IPS DF 6.9 (cell line): ENCODE measurements at regions not wholly inside any gene's neighbourhood (a gene's known extent, or its start where the extent isn't known, plus 50 kb on each side); places are given as distances from the start of the nearest gene placed in this dataset.

Experiments
- DNase-seq: peaks from one replicate; pipeline ENCODE4 v3.0.0-alpha.2; 2013; ENCODE audit warnings: low read depth, low spot score
- H3K27ac ChIP-seq: one replicate; pipeline ENCODE4 v1.5.1; 2013; ENCODE audit warnings: low read length, control low read depth
- H3K27me3 ChIP-seq: 2 replicates; pipeline ENCODE4 v1.6.1; 2013; ENCODE audit warnings: mild to moderate bottlenecking, low read length; ENCODE audit not compliant: control insufficient read depth, insufficient read depth
- H3K36me3 ChIP-seq: 2 replicates; pipeline ENCODE4 v1.6.1; 2013; ENCODE audit warnings: low read length; ENCODE audit not compliant: control insufficient read depth, insufficient read depth
- H3K4me1 ChIP-seq: 2 replicates; pipeline ENCODE4 v1.6.1; 2013; ENCODE audit warnings: low read length; ENCODE audit not compliant: control insufficient read depth, insufficient read depth
- H3K4me3 ChIP-seq: 2 replicates; pipeline ENCODE4 v1.5.1; 2013; ENCODE audit warnings: mild to moderate bottlenecking, low read length
- H3K9me3 ChIP-seq: 2 replicates; pipeline ENCODE4 v1.6.1; 2013; ENCODE audit warnings: low read length, inconsistent platforms; ENCODE audit not compliant: control insufficient read depth, insufficient read depth
- WGBS: extraction: QIAGEN DNeasy Blood & Tissue Kit; methylation state at CpG from one replicate; pipeline ENCODE4 v1.1.7; 2013; ENCODE audit warnings: mixed read lengths, missing lambda C conversion rate; ENCODE audit not compliant: insufficient read length, insufficient coverage; 5-methylcytosine and 5-hydroxymethylcytosine counted together

DNA sequence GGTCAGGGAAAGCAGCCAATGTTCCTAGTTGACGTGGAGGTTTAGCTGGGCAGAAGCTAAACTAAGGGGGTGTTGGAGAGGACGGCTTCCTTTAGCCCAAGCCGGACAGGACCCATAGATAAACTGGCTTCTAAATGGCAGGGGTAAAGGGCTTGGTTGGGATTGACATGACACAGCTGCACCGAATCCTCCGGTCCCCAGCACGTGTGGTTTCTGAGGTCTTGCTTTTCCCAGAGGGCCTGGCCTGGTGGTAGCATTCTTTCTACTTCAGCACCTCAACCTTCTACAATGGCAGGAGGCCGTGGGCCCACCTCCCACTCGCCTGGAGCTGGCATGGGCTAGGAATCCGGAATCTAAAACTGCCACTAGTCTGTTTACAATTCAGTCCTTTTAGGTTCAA lies 163.0 kb downstream of the FGF9 start:
- Histone ChIP-seq H3K27me3 (no peaks in the 10 kb centered on the region), H3K27ac (no peak overlapping the region), H3K4me1 (no peaks in the 10 kb centered on the region; the same call in 1 of the 2 replicates), H3K36me3 (no peaks in the 10 kb centered on the region), H3K9me3 (no peaks in the 10 kb centered on the region), H3K4me3 (no peak overlapping the region)
- DNase-seq = no peak
- WGBS = no CpG with 5 or more reads among the region's 9 CpGs

GRCh38 chr13:21834521-21834920 lies 163.6 kb downstream of the FGF9 start:
- WGBS = no CpG with 5 or more reads among the region's 6 CpGs
- no peak overlapping the region for H3K4me3 ChIP-seq
- no peak for DNase-seq

DNA sequence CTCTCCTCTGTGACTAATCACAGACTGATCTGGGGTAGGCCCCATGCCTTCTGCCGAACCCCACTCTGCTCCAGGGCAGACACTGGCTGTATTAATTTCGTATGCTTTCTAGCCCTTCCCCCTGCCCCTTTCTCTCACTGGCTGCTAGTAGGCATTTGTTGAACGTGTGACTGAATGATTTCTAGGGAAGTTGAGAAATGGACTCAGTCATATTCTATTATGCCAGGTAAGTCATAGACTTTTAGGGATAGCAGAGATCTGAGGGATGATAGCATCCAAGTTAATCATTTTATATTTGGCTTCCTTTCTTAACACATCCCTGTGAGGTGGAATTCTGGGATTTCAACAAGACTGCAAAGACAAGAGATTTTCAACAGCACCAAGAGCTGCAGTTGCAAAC lies 166.4 kb downstream of the FGF9 start:
- WGBS = no CpG with 5 or more reads among the region's 3 CpGs
- H3K9me3 ChIP-seq = no peaks in the 10 kb centered on the region
- no peaks in the 10 kb centered on the region for H3K27me3 ChIP-seq
- no peak overlapping the region for H3K4me3 ChIP-seq
- H3K36me3 ChIP-seq = no peaks in the 10 kb centered on the region
- no peak overlapping the region for H3K27ac ChIP-seq
- DNase-seq = no peak
- H3K4me1 ChIP-seq = no peaks in the 10 kb centered on the region; the same call in 1 of the 2 replicates

More at GRCh38 chr13:21834521-21834920, 163.6 kb downstream of the FGF9 start:
- Histone ChIP-seq H3K9me3 (no peaks in the 10 kb centered on the region), H3K27me3 (no peaks in the 10 kb centered on the region), H3K4me1 (no peaks in the 10 kb centered on the region; the same call in 1 of the 2 replicates), H3K27ac (no peak overlapping the region), H3K36me3 (no peaks in the 10 kb centered on the region)

DNA sequence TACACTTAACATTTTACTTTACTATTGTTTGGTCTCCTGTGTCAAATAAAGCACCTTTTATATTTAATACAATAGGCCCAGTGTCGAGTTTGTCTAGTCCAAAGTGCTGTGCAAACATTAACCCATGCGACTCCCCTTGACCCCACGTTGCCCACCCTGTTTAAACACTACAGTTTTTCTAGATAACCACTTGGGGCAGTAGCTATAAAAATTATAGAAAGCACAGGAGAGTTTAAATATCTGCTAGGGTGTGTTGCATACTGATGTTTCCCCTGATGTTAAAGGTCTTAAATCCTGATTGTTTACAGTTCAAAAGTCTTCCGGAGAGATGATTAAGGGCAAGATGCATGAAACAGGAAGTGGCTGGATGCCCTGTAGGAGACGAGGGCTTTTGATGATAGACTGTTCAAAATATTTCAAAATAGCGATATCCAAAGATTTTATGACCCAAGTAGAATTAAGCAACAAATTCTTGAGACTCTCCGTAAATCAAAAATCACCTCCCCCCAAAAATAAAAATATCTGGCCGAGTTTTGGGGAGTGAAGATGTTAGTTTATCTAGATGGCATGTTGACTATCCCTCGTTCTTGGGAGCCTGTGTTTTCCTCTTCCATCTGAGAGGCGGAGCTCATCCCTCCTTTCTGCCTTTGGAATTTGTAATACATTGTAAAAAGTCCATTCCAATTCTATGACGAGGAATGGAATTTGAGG lies 167.1 kb downstream of the FGF9 start:
- Histone ChIP-seq H3K4me1 (no peaks in the 10 kb centered on the region; the same call in 1 of the 2 replicates), H3K36me3 (no peaks in the 10 kb centered on the region), H3K4me3 (no peak overlapping the region), H3K27me3 (no peaks in the 10 kb centered on the region), H3K9me3 (no peaks in the 10 kb centered on the region), H3K27ac (no peak overlapping the region)
- WGBS = no CpG with 5 or more reads among the region's 11 CpGs
- DNase-seq = no peak

- Histone ChIP-seq H3K9me3 (no peaks in the 10 kb centered on the region), H3K27ac (no peak overlapping the region), H3K4me3 (no peak overlapping the region), H3K36me3 (no peaks in the 10 kb centered on the region), H3K4me1 (no peaks in the 10 kb centered on the region), H3K27me3 (no peaks in the 10 kb centered on the region)
- no CpG with 5 or more reads among the region's 4 CpGs for WGBS
- no peak for DNase-seq
Observed at GRCh38 chr13:21846605-21847004, 175.7 kb downstream of the FGF9 start.

- no peaks in the 10 kb centered on the region for H3K4me1 ChIP-seq
- no peak overlapping the region for H3K27ac ChIP-seq
- H3K27me3 ChIP-seq = no peaks in the 10 kb centered on the region
- no peaks in the 10 kb centered on the region for H3K9me3 ChIP-seq
- no peaks in the 10 kb centered on the region for H3K36me3 ChIP-seq
- no peak for DNase-seq
- H3K4me3 ChIP-seq = no peak overlapping the region
- no CpG with 5 or more reads among the region's 2 CpGs for WGBS
Observed at GRCh38 chr13:21849323-21849722, 178.4 kb downstream of the FGF9 start.

DNA sequence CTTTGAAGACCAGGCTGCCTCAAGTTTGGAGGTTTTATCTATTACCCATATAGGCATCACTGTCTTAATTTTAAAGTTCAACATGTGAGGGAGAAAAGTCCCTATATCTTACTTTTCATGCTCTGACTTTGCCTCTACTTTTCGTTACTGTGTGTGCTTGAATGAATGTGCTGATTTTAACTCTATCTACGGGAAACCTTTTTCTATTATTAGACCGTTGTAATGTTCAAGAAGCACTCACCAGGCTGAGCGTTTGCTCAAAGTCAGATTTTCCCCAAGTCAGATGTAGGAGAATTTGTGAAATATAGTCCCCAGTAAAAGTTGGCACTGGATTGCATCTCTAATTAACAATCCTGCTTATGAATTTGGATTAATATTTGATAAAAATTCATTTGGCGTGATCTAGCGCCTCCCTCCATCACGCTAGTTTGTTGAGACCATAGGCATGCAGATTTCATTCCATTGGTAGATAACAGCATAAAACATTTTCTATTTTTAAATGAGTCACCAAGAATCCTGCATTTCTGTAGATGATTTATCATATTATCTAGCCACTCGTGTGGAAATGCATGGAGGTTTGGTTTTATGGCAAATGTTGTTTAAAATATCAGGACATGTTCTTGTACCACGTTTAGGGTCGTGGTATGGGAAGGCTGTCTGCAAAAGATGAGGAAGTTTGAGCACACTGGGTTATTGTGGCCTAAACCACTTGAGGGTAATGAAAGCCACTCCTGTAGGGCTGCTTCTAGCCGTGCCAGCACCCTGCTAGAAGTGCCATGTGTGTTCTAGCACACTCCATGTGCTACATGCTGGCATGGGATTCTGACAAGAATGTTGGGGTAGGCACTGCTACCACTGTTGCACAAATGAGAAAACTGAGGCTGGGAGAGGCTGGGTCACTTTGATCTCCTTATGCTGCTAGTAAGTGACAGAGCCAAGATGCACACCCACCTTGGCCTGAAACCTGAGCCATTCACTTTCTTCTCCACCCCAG lies 179.4 kb downstream of the FGF9 start:
- Histone ChIP-seq H3K27me3 (no peaks in the 10 kb centered on the region), H3K4me3 (no peak overlapping the region), H3K36me3 (no peaks in the 10 kb centered on the region), H3K4me1 (no peaks in the 10 kb centered on the region), H3K9me3 (no peaks in the 10 kb centered on the region), H3K27ac (no peak overlapping the region)
- no peak for DNase-seq
- no CpG with 5 or more reads among the region's 11 CpGs for WGBS

DNA sequence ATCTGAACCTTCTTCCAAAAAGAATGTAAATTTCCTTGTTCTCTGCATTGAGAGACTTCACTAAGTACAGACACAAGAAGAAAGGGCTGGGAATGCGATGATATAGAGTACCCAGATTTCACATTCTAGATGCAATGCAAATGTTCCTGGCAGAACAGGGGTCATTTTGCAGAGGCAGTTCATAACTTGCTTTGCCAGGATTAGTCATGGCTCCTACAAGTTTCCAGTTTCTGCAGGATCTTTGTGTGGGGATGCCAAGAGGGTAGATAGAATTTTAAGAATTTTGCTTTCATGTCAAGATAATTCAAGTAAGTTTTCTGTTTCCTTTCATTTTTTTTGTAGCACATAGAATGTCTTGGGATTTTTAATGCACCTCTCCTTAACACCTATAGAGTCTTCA lies 181.2 kb downstream of the FGF9 start:
- H3K36me3 ChIP-seq = no peaks in the 10 kb centered on the region
- no peaks in the 10 kb centered on the region for H3K27me3 ChIP-seq
- no peak overlapping the region for H3K27ac ChIP-seq
- no peak overlapping the region for H3K4me3 ChIP-seq
- H3K9me3 ChIP-seq = no peaks in the 10 kb centered on the region
- DNase-seq = no peak
- no peaks in the 10 kb centered on the region for H3K4me1 ChIP-seq
- WGBS = no CpG with 5 or more reads among the region's 1 CpG

- Histone ChIP-seq H3K4me1 (no peaks in the 10 kb centered on the region), H3K36me3 (no peaks in the 10 kb centered on the region), H3K27me3 (no peaks in the 10 kb centered on the region), H3K4me3 (no peak overlapping the region), H3K27ac (no peak overlapping the region), H3K9me3 (no peaks in the 10 kb centered on the region)
- no peak for DNase-seq
- no CpG with 5 or more reads among the region's 1 CpG for WGBS
Observed at GRCh38 chr13:21853779-21854178, 182.9 kb downstream of the FGF9 start.

DNA sequence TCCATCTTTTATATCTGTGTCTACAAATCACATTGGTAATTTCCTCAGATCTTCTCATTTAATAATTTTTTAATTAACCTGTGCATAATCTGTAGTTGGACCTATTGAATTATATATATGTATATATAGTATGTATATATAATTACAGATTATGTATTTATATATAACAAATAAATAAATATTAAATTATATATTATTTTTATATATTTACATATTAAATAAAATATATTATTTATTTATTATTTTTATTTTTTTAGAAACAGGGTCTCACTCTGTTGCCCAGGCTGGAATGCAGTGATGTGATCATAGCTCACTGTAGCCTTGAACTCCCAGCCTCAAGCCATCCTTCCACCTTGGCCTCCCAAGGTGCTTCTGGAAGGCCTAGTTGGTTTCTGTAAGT lies 197.9 kb downstream of the FGF9 start:
- Histone ChIP-seq H3K4me1 (no peaks in the 10 kb centered on the region), H3K4me3 (no peak overlapping the region)
- no peak for DNase-seq

More for the DNA sequence above, 197.9 kb downstream of the FGF9 start:
- no peak overlapping the region for H3K27ac ChIP-seq
- H3K36me3 ChIP-seq = no peaks in the 10 kb centered on the region
- H3K9me3 ChIP-seq = no peaks in the 10 kb centered on the region
- no peaks in the 10 kb centered on the region for H3K27me3 ChIP-seq
